TTC549 (cell line): ENCODE measurements at regions not wholly inside any gene's neighbourhood (a gene's known extent, or its start where the extent isn't known, plus 50 kb on each side); places are given as distances from the start of the nearest gene placed in this dataset.

Source experiments
- FAIRE-seq: peaks from 2 replicates; lab custom pipeline; 2012; peaks lifted over from hg19 to GRCh38; lab: Jason Lieb, UNC

GRCh38 chr3:24596626-24597025 is 102.0 kb upstream of the THRB start:
- no peak for FAIRE-seq

GRCh38 chr3:24598695-24599470 is 104.2 kb upstream of the THRB start:
- FAIRE-seq: no peak

- FAIRE-seq: no peak
Measured at GRCh38 chr3:24601066-24601939, 106.7 kb upstream of the THRB start.

GRCh38 chr3:24604215-24604614 is 109.6 kb upstream of the THRB start:
- no peak for FAIRE-seq

GRCh38 chr3:24605511-24606028 is 110.9 kb upstream of the THRB start:
- no peak for FAIRE-seq

- no peak for FAIRE-seq
Measured at GRCh38 chr3:24607281-24607680, 112.6 kb upstream of the THRB start.

- FAIRE-seq: no peak
Measured at GRCh38 chr3:24608701-24609390, 114.2 kb upstream of the THRB start.

GRCh38 chr3:24614359-24614758 is 119.7 kb upstream of the THRB start:
- no peak for FAIRE-seq

GRCh38 chr3:24615177-24615576 is 120.5 kb upstream of the THRB start:
- no peak for FAIRE-seq

GRCh38 chr3:24616110-24616829 is 121.6 kb upstream of the THRB start:
- FAIRE-seq: no peak

GRCh38 chr3:24622138-24622537 is 127.5 kb upstream of the THRB start:
- FAIRE-seq: no peak

- no peak for FAIRE-seq
Measured at GRCh38 chr3:24622696-24623225, 128.1 kb upstream of the THRB start.

- FAIRE-seq: no peak
Measured at GRCh38 chr3:24623657-24624056, 129.0 kb upstream of the THRB start.

- FAIRE-seq: no peak
Measured at GRCh38 chr3:24624938-24625681, 130.5 kb upstream of the THRB start.

- FAIRE-seq: no peak
Measured at GRCh38 chr3:24628523-24629258, 134.0 kb upstream of the THRB start.

- no peak for FAIRE-seq
Measured at GRCh38 chr3:24631481-24631880, 136.8 kb upstream of the THRB start.

GRCh38 chr3:24639061-24639460 is 144.4 kb upstream of the THRB start:
- FAIRE-seq: no peak

GRCh38 chr3:24639481-24640329 is 145.1 kb upstream of the THRB start:
- FAIRE-seq: no peak

GRCh38 chr3:24640330-24640877 is 145.8 kb upstream of the THRB start:
- FAIRE-seq: no peak
